Astrocyte (in vitro differentiated cells and primary cell): ENCODE measurements at regions not wholly inside any gene's neighbourhood (a gene's known extent, or its start where the extent isn't known, plus 50 kb on each side); places are given as distances from the start of the nearest gene placed in this dataset.

Source experiments
- DNase-seq: peaks from one replicate; pipeline ENCODE4 v3.0.0-alpha.2; 2010; ENCODE audit warnings: low read depth
- FAIRE-seq: peaks from 2 replicates; lab custom pipeline; 2011; peaks lifted over from hg19 to GRCh38; lab: Jason Lieb, UNC
- H2AFZ ChIP-seq: 2 replicates; pipeline ENCODE4 v1.6.0; 2012; ENCODE audit warnings: low read depth, low read length, inconsistent platforms
- H3K27ac ChIP-seq: 2 replicates; pipeline ENCODE4 v1.5.1; 2011; ENCODE audit warnings: low read depth, low read length, inconsistent platforms
- H3K27me3 ChIP-seq: 2 replicates; pipeline ENCODE4 v1.6.0; 2011; ENCODE audit warnings: low read length, inconsistent platforms; ENCODE audit not compliant: insufficient read depth
- H3K36me3 ChIP-seq: 2 replicates; pipeline ENCODE4 v1.5.1; 2011; ENCODE audit warnings: low read length, inconsistent platforms; ENCODE audit not compliant: insufficient read depth
- H3K4me1 ChIP-seq: 2 replicates; pipeline ENCODE4 v1.5.1; 2011; ENCODE audit warnings: low read length, inconsistent platforms; ENCODE audit not compliant: insufficient read depth
- H3K4me2 ChIP-seq: 2 replicates; pipeline ENCODE4 v1.6.0; 2012; ENCODE audit warnings: low read length, inconsistent platforms
- H3K4me3 ChIP-seq: 2 replicates; pipeline ENCODE4 v1.5.1; 2011; ENCODE audit warnings: low read depth, mild to moderate bottlenecking, low read length, inconsistent platforms; ENCODE audit not compliant: insufficient read depth
- H3K79me2 ChIP-seq: 2 replicates; pipeline ENCODE4 v1.6.0; 2012; ENCODE audit warnings: mild to moderate bottlenecking, low read length, inconsistent platforms; ENCODE audit not compliant: insufficient read depth
- H3K9ac ChIP-seq: 2 replicates; pipeline ENCODE4 v1.6.0; 2012; ENCODE audit warnings: mild to moderate bottlenecking, low read length, inconsistent platforms
- H3K9me3 ChIP-seq: 2 replicates; pipeline ENCODE4 v1.5.1; 2012; ENCODE audit warnings: low read depth, mild to moderate bottlenecking, low read length, inconsistent platforms; ENCODE audit not compliant: insufficient read depth
- H4K20me1 ChIP-seq: 2 replicates; pipeline ENCODE4 v1.6.0; 2012; ENCODE audit warnings: low read length, inconsistent platforms; ENCODE audit not compliant: insufficient read depth
- H3K27ac Mint-ChIP-seq: one replicate; pipeline ENCODE4 v1.8.0; 2021; ENCODE audit warnings: mild to moderate bottlenecking, mixed read lengths; ENCODE audit not compliant: unreplicated experiment
- H3K27me3 Mint-ChIP-seq: one replicate; pipeline ENCODE4 v1.8.0; 2021; ENCODE audit warnings: low read depth, mixed read lengths; ENCODE audit not compliant: unreplicated experiment
- H3K36me3 Mint-ChIP-seq: one replicate; pipeline ENCODE4 v1.8.0; 2021; ENCODE audit warnings: low read depth, mixed read lengths; ENCODE audit not compliant: unreplicated experiment
- H3K4me1 Mint-ChIP-seq: one replicate; pipeline ENCODE4 v1.8.0; 2021; ENCODE audit warnings: low read depth, mixed read lengths; ENCODE audit not compliant: unreplicated experiment
- H3K4me3 Mint-ChIP-seq: one replicate; pipeline ENCODE4 v1.8.0; 2021; ENCODE audit warnings: mild to moderate bottlenecking, moderate library complexity, mixed read lengths; ENCODE audit not compliant: unreplicated experiment
- H3K9me3 Mint-ChIP-seq: one replicate; pipeline ENCODE4 v1.8.0; 2021; ENCODE audit warnings: mild to moderate bottlenecking, mixed read lengths; ENCODE audit not compliant: unreplicated experiment
- CTCF ChIP-seq: IDR thresholded peaks from 2 replicates; pipeline ENCODE4 v1.5.1; 2011; ENCODE audit warnings: low read depth, mild to moderate bottlenecking, inconsistent platforms, low read length, moderate library complexity; ENCODE audit not compliant: insufficient read depth
- EZH2 ChIP-seq: IDR thresholded peaks from 2 replicates; pipeline ENCODE4 v1.6.1; 2012; ENCODE audit warnings: mild to moderate bottlenecking, low read length, inconsistent platforms; ENCODE audit not compliant: insufficient read depth

DNA sequence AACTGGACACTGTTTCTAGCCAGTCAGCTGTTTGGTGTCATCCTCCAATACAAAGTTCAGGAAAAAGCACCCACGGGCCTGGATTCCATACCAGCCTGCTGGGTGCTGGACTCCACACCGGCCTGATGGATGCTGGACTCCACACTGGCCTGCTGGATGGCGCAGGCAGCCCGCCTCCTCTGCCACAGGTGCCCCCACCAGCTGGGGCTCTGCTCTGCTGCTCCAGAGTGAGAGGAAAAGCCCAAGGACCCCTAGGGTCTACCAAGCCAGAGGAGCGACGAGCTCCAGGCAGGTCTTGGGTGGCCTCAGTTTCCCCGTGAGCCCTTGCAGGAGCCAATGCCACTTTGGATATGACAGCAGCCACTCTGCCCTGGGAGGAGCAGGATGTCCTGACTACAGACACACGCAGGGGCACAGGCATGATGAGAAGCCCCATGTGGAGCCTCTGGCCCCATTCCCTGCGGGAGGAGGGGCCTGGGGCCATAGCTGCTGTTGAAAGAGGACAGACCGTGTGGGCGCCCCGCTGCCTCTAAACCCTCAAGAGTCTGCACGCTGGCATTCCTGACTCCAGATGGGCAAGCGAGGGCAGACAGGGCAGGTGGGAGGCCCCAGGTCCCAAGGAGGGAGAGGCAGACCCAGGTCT is 141.6 kb downstream of the OLFM1 start:
- Histone ChIP-seq H4K20me1 (no peaks in the 10 kb centered on the region), H3K27ac (no peak overlapping the region), H3K27me3 (no peaks in the 10 kb centered on the region), H2AFZ (no peak overlapping the region), H3K9me3 (peaks cover 15% of the 10 kb centered on the region), H3K36me3 (no peaks in the 10 kb centered on the region), H3K79me2 (no peaks in the 10 kb centered on the region), H3K4me3 (no peak overlapping the region), H3K4me1 (no peaks in the 10 kb centered on the region), H3K9ac (no peak overlapping the region), H3K4me2 (no peak overlapping the region)
- no peaks in the 10 kb centered on the region for H3K9me3 Mint-ChIP-seq
- H3K4me3 Mint-ChIP-seq = no peak overlapping the region
- FAIRE-seq (no peak), DNase-seq (no peak)
- peaks cover 31% of the 10 kb centered on the region for H3K27me3 Mint-ChIP-seq
- no peak overlapping the region for H3K27ac Mint-ChIP-seq
- no peaks in the 10 kb centered on the region for H3K36me3 Mint-ChIP-seq
- H3K4me1 Mint-ChIP-seq = no peaks in the 10 kb centered on the region
- TF ChIP-seq EZH2 = no peak
- no peak for TF ChIP-seq CTCF

- Histone ChIP-seq H3K9me3 (peaks cover 15% of the 10 kb centered on the region), H3K4me2 (no peak overlapping the region), H3K36me3 (no peaks in the 10 kb centered on the region), H3K4me3 (no peak overlapping the region), H3K27me3 (no peaks in the 10 kb centered on the region), H2AFZ (no peak overlapping the region), H3K27ac (no peak overlapping the region), H3K79me2 (no peaks in the 10 kb centered on the region), H3K9ac (no peak overlapping the region), H3K4me1 (no peaks in the 10 kb centered on the region), H4K20me1 (no peaks in the 10 kb centered on the region)
- H3K27me3 Mint-ChIP-seq = peaks cover 27% of the 10 kb centered on the region
- H3K4me1 Mint-ChIP-seq = no peaks in the 10 kb centered on the region
- no peak for TF ChIP-seq EZH2
- no peak for TF ChIP-seq CTCF
- H3K27ac Mint-ChIP-seq = no peak overlapping the region
- DNase-seq (no peak), FAIRE-seq (no peak)
- no peaks in the 10 kb centered on the region for H3K36me3 Mint-ChIP-seq
- H3K9me3 Mint-ChIP-seq = no peaks in the 10 kb centered on the region
- H3K4me3 Mint-ChIP-seq = no peak overlapping the region
Measured at GRCh38 chr9:135229701-135230385, 142.4 kb downstream of the OLFM1 start.

GRCh38 chr9:135230386-135230765 is 142.9 kb downstream of the OLFM1 start:
- H3K9ac ChIP-seq = no peak overlapping the region
- TF ChIP-seq EZH2 (no peak), CTCF (no peak)
- H3K4me3 ChIP-seq = no peak overlapping the region
- no peaks in the 10 kb centered on the region for H3K4me1 ChIP-seq
- Mint-ChIP-seq H3K27ac (no peak overlapping the region), H3K4me3 (no peak overlapping the region), H3K36me3 (no peaks in the 10 kb centered on the region), H3K27me3 (peaks cover 27% of the 10 kb centered on the region), H3K4me1 (no peaks in the 10 kb centered on the region), H3K9me3 (no peaks in the 10 kb centered on the region)
- H2AFZ ChIP-seq = no peak overlapping the region
- H3K27me3 ChIP-seq = no peaks in the 10 kb centered on the region
- FAIRE-seq = no peak
- peaks cover 15% of the 10 kb centered on the region for H3K9me3 ChIP-seq
- no peak overlapping the region for H3K4me2 ChIP-seq
- H3K36me3 ChIP-seq = no peaks in the 10 kb centered on the region
- no peaks in the 10 kb centered on the region for H3K79me2 ChIP-seq
- H4K20me1 ChIP-seq = no peaks in the 10 kb centered on the region
- no peak for DNase-seq
- H3K27ac ChIP-seq = no peak overlapping the region
